Neuron (in vitro differentiated cells): ENCODE measurements at regions not wholly inside any gene's neighbourhood (a gene's known extent, or its start where the extent isn't known, plus 50 kb on each side); places are given as distances from the start of the nearest gene placed in this dataset.
"Not testable (repeated sequence)": the region's sequence is repeated elsewhere in the genome, so short reads cannot be mapped to it uniquely, and the experiment has no call there.

Source experiments
- H2AFZ ChIP-seq: one replicate; pipeline ENCODE4 v1.6.1; 2013; ENCODE audit warnings: low read depth, mild to moderate bottlenecking, inconsistent platforms, low read length, moderate library complexity
- H3K27me3 ChIP-seq: one replicate; pipeline ENCODE4 v1.6.1; 2013; ENCODE audit warnings: low read length; ENCODE audit not compliant: insufficient read depth
- H3K36me3 ChIP-seq: one replicate; pipeline ENCODE4 v1.6.1; 2013; ENCODE audit warnings: low read length; ENCODE audit not compliant: insufficient read depth
- H3K4me1 ChIP-seq: one replicate; pipeline ENCODE4 v1.6.1; 2013; ENCODE audit warnings: low read length; ENCODE audit not compliant: insufficient read depth
- H3K4me3 ChIP-seq: 2 replicates; pipeline ENCODE4 v1.5.1; 2013; ENCODE audit warnings: mild to moderate bottlenecking, low read length, moderate library complexity
- H3K9me3 ChIP-seq: one replicate; pipeline ENCODE4 v1.6.1; 2013; ENCODE audit warnings: low read length

DNA sequence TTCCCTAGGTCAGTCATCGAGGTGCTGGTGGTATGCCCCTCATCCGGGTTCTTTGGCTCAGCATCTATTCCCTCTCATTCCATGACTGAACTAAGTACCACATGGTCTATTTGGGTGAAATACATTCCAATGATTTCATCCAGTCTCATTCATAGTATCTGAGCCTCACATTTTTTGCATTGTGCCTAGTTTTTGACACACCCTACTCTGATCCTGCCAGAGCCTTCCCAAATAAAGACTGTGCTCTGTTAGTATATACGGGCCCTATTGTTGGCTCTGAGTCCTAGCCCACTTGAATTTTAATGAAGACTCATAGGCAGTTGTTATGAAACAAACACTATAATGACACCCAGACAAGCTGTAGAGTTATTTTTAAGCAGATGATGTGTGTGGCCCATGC is 740.7 kb downstream of the CETN3 start:
- Histone ChIP-seq H3K4me3 (no peak overlapping the region), H3K27me3 (no peaks in the 10 kb centered on the region), H3K4me1 (no peaks in the 10 kb centered on the region), H2AFZ (no peak overlapping the region), H3K9me3 (no peaks in the 10 kb centered on the region), H3K36me3 (no peaks in the 10 kb centered on the region)

DNA sequence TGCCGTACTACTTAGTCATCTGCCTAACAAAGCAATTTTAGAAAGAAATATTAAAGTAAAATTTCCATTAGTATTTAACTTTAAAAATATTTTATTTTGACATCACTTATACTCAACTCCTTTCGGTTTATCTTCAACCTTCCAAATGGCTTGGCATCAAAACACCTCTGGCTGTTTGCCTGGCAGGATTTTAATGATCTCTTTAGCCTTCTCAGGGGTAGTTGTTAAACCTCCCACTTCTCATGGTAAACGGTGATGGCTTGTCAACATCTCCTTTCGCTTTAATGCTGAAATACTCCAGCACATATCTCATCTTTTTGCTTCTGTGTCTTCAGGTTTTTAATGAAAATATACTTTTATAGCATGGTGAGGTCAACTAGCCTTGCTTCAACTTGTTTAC is 747.1 kb downstream of the CETN3 start:
- no peak overlapping the region for H3K4me3 ChIP-seq
- no peak overlapping the region for H2AFZ ChIP-seq
- no peaks in the 10 kb centered on the region for H3K4me1 ChIP-seq
- no peaks in the 10 kb centered on the region for H3K36me3 ChIP-seq
- H3K9me3 ChIP-seq, result peaks cover 6% of the 10 kb centered on the region
- H3K27me3 ChIP-seq, result no peaks in the 10 kb centered on the region

DNA sequence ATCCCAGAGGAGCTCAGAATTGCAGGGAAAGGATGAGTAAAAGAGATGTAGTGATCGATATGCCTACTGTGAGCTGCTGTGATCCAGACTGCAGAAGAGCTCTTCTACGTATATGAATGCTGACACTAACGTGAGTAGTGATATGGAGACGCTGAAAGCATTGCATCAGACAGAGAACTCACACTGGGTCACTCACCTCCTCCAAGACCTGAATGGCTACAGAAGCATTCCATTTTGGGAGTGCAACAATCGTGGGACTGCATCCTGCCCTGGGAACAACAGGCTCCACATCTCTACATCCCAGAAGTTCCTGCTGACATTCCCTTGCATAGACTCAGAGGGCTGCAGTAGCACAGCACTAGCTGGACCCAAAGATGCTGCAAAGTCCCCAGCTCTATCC is 755.9 kb upstream of the MEF2C start:
- Histone ChIP-seq H3K36me3 (no peaks in the 10 kb centered on the region), H3K4me1 (no peaks in the 10 kb centered on the region), H2AFZ (no peak overlapping the region), H3K9me3 (peaks cover 7% of the 10 kb centered on the region), H3K27me3 (no peaks in the 10 kb centered on the region), H3K4me3 (no peak overlapping the region)

DNA sequence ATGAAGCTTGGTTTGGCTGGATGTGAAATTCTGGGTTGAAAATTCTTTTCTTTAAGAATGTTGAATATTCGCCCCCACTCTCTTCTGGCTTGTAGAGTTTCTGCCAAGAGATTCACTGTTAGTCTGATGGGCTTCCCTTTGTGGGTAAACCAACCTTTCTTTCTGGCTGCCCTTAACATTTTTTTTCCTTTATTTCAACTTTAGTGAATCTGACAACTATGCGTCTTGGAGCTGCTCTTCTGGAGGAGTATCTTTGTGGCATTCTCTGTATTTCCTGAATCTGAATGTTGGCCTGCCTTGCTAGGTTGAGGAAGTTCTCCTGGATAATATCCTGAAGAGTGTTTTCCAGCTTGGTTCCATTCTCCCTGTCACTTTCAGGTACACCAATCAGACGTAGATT is 751.2 kb upstream of the MEF2C start:
- H3K9me3 ChIP-seq, H2AFZ ChIP-seq, H3K4me1 ChIP-seq, H3K27me3 ChIP-seq, H3K36me3 ChIP-seq, H3K4me3 ChIP-seq: not testable (repeated sequence)

DNA sequence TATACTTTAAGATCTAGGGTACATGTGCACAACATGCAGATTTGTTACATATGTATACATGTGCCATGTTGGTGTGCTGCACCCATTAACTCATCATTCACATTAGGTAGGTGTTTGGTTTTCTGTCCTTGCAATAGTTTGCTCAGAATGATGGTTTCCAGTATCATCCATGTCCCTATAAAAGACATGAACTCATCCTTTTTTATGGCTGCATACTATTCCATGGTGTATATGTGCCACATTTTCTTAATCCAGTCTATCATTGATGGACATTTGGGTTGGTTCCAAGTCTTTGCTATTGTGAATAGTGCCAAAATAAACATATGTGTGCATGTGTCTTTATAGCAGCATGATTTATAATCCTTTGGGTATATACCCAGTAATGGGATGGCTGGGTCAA is 747.1 kb upstream of the MEF2C start:
- not testable (repeated sequence) for H2AFZ ChIP-seq, H3K9me3 ChIP-seq, H3K27me3 ChIP-seq, H3K4me1 ChIP-seq, H3K4me3 ChIP-seq, H3K36me3 ChIP-seq

DNA sequence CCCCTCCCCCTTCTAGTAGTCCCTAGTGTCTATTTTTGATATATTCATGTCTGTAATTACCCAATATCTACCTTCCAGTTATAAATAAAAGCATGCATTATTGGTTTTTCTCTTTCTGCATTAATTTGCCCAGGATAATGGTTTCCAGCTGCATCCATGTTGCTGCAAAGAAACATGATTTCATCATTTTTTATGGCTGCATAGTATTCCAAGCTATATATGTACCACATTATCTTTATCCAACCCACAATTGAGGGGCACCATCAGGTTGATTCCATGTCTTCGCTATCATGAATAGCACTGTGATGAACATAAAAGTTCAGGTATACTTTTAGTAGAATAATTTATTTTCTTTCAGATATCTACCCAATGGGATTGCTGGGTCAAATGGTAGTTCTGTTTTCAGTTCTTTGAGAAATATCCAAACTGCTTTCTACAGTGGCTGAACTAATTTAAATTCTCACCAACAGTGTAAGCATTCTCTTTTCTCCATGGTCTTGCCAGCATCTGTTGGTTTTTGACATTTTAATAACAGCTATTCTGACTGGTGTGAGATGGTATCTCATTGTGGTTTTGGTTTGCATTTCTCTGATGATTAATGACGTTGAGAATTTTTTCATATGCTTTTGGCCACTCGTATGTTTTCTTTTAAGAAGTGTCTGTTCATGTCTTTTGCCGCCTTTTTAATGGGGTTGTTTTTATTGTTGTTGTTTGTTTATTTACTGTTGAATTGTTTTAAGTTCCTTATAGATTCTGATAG is 746.1 kb upstream of the MEF2C start:
- Histone ChIP-seq H3K36me3 (no peaks in the 10 kb centered on the region), H3K27me3 (no peaks in the 10 kb centered on the region), H3K9me3 (peaks cover 2% of the 10 kb centered on the region), H3K4me3 (no peak overlapping the region), H2AFZ (no peak overlapping the region), H3K4me1 (no peaks in the 10 kb centered on the region)

DNA sequence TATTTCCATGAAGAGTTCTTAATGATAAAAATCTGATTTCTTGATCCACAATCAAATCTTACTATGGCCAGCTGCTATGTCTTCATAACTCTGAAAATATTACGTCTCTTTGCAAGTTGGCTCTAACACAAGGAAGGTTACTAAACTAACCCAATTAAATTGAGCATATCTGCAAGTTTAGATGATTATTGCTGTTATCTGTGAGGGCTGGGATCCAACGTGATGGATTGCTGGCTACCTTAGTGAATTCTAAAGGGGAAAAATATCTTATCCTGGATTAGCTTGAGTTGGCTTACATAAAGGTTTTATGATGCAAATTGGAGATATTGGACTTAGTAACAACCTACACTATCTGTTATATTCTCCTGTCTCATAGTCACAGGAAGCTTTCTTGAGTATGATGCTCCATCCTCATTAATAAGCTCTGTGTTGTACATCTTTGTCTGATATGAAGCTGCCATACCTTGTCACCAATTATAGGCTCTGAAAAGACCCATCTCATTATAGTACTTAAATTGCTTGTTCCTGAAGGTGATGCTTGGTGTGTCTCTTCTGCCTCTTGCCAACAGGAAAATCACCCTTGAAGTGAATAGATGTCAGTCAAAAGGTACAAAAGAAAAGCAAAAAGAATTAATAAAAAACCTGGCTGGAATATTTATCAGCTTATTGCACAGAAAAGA is 733.0 kb upstream of the MEF2C start:
- no peak overlapping the region for H3K4me3 ChIP-seq

DNA sequence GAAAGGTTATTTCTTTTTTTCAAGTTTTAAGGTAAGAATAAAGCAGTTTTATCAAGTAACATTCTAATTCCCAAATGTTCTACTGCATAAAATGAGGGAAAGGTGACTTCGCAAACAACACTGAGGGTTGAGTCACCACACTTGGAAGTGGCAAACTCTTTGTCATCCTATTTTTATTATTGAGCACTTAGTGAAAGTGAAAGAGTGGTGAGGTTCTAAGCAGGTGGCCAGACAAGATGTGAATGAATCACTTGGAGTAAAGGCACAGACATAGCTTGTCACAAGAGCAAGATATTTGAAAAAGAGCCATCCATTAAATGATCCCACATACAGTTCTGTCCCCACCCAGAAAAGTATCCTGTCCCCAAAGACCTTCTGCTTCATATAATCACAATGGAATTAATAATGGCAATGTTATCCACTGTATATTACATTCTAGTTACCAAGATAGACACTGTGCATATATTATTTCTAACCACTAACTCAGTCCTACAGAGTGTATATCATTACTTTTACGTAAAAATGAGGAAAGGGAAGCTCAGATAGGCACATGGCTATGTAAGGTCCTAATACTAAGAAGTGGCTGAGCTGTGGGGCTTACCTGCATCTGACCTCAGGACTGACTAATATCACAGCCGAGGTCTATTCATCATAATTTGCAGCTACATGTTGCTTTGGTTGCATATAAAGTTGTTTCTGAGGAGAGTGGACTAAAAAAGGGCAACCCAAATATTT is 730.4 kb upstream of the MEF2C start:
- H3K9me3 ChIP-seq, result no peaks in the 10 kb centered on the region
- H2AFZ ChIP-seq, result no peak overlapping the region
- no peaks in the 10 kb centered on the region for H3K4me1 ChIP-seq
- no peaks in the 10 kb centered on the region for H3K36me3 ChIP-seq
- H3K4me3 ChIP-seq, result no peak overlapping the region
- H3K27me3 ChIP-seq, result no peaks in the 10 kb centered on the region

More for the DNA sequence above, 733.0 kb upstream of the MEF2C start:
- Histone ChIP-seq H3K27me3 (no peaks in the 10 kb centered on the region), H3K9me3 (peaks cover under 1% of the 10 kb centered on the region), H2AFZ (no peak overlapping the region), H3K4me1 (no peaks in the 10 kb centered on the region), H3K36me3 (no peaks in the 10 kb centered on the region)

DNA sequence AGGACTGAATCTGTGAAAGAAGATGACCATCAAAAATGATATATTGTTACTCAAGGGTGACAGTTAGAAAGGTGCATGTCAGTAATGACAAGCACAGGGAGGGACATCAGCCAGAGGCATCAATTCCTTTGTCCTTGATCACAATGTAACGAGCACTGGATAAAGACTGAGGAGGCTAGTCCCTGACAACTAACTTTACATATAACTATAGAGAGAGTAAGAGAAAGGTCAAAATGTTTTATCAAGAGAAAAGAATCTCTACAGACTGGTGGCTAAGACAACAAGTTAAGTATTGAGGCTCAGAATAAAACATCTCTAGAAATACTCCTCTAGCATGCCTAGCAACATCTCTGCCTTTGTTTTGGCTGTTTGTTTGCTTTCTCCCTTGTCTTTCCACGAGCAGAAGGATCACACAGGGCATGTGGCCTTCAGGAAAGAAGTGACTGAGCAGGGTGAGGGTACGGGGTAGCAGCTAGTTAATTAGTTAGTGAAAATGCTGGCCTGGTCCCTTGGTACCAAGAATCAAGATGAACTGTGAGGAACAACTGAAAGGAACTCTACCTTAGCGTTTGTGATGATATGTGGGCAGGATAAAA is 724.1 kb upstream of the MEF2C start:
- H3K36me3 ChIP-seq, result no peaks in the 10 kb centered on the region
- H2AFZ ChIP-seq, result peak overlapping the region; percentile 3
- peaks cover 19% of the 10 kb centered on the region for H3K4me1 ChIP-seq
- H3K4me3 ChIP-seq, result no peak overlapping the region
- H3K9me3 ChIP-seq, result no peaks in the 10 kb centered on the region
- no peaks in the 10 kb centered on the region for H3K27me3 ChIP-seq

DNA sequence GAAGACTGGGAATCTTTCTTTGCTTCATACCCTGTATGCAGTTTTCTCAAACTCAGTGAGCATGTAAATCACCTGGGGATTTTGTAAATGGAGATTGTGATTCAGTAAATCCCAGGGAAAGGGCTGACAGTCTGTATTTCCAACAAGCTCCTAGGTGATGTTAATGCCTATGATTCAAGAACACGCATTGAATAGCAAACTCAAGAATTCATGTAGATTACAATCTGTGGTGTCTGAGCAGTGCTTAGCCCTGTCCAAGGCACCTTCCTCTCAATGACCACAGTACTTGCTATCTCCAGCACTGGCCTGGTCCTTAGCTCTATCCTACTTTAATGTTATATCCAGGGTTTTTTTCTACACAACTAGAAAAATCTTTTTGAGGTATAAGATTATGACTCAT is 721.4 kb upstream of the MEF2C start:
- no peaks in the 10 kb centered on the region for H3K9me3 ChIP-seq
- peaks cover 19% of the 10 kb centered on the region for H3K4me1 ChIP-seq
- no peaks in the 10 kb centered on the region for H3K36me3 ChIP-seq
- no peak overlapping the region for H3K4me3 ChIP-seq
- H2AFZ ChIP-seq, result no peak overlapping the region
- no peaks in the 10 kb centered on the region for H3K27me3 ChIP-seq

DNA sequence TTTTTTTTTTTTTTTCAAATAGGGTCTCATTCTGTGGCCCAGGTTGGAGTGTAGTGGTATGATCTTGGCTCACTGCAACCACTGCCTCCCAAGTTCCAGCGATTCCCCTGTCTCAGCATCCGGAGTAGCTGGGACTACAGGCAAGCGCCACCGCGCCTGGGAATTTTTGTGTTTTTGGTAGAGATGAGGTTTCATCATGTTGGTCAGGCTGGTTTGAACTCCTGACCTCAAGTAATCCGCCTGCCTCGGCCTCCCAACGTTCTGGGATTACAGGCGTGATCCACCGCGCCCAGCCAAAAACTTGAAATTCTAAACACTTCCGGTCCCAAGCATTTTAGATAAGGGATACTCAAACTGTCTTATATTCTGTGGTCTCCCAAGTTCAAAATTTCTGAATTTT is 718.9 kb upstream of the MEF2C start:
- H3K4me1 ChIP-seq, result peaks cover 6% of the 10 kb centered on the region
- no peaks in the 10 kb centered on the region for H3K9me3 ChIP-seq
- H2AFZ ChIP-seq, result no peak overlapping the region
- no peak overlapping the region for H3K4me3 ChIP-seq
- H3K36me3 ChIP-seq, result no peaks in the 10 kb centered on the region
- H3K27me3 ChIP-seq, result no peaks in the 10 kb centered on the region

DNA sequence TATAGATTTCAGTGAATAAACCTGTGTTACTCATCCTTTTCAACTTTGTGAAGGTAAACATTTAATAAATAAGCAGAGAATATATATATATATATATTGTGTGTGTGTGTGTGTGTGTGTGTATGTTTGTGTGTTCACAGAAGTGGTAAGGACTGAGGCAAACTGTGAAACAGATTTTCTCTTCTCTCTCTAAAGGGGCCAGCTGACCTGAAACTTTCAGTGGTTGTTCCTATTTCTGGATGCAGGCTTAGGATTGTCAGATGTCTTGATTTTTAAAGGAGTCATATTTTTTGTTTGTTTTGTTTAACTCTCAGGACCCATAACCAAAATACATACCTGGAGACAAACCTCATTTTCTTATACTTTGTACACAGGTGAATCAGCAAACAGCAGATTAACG is 714.9 kb upstream of the MEF2C start:
- Histone ChIP-seq H3K27me3 (no peaks in the 10 kb centered on the region), H2AFZ (no peak overlapping the region), H3K4me3 (no peak overlapping the region), H3K9me3 (no peaks in the 10 kb centered on the region), H3K4me1 (no peaks in the 10 kb centered on the region), H3K36me3 (no peaks in the 10 kb centered on the region)

DNA sequence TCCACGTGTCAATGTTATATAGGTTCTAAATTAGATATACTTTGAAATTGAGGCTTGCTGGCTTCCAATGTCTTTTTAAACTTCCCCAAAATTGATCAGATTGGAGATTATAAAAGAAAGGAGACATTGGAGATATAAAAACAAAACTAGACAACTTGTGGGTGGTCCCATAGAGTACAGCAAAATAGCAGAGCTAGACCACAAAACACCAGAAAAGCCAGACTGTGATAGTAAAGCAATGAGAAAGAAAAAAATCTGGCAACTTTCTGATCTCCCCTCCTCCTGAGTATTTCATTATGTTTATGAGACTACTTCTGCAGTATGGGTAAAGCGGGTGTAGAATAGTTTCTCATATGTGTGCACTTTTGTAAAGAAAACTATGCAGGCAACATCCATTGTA is 713.8 kb upstream of the MEF2C start:
- H3K36me3 ChIP-seq, result no peaks in the 10 kb centered on the region
- H2AFZ ChIP-seq, result no peak overlapping the region
- H3K4me1 ChIP-seq, result no peaks in the 10 kb centered on the region
- no peaks in the 10 kb centered on the region for H3K9me3 ChIP-seq
- H3K27me3 ChIP-seq, result no peaks in the 10 kb centered on the region
- no peak overlapping the region for H3K4me3 ChIP-seq
